HepG2 (cell line): ENCODE measurements at regions not wholly inside any gene's neighbourhood (a gene's known extent, or its start where the extent isn't known, plus 50 kb on each side); places are given as distances from the start of the nearest gene placed in this dataset.

ENCODE experiments used
- ADNP ChIP-seq: sonication (generic); formaldehyde crosslinking; IDR thresholded peaks from 2 replicates; pipeline ENCODE4 v1.4.0; 2020; ENCODE audit warnings: missing genetic modification reagents
- ATF7-NPFF ChIP-seq: sonication (generic); formaldehyde crosslinking; IDR thresholded peaks from 2 replicates; pipeline ENCODE4 v1.8.1; 2023; ENCODE audit warnings: mild to moderate bottlenecking, low read depth, missing genetic modification reagents, moderate library complexity
- ATRX ChIP-seq: sonication (generic); formaldehyde crosslinking; IDR thresholded peaks from 2 replicates; pipeline ENCODE4 v1.4.0; 2020; ENCODE audit warnings: missing genetic modification reagents, borderline replicate concordance
- CBX5 ChIP-seq: sonication (generic); formaldehyde crosslinking; IDR thresholded peaks from 2 replicates; pipeline ENCODE4 v1.4.0; 2020; ENCODE audit warnings: missing genetic modification reagents, borderline replicate concordance
- HNRNPL ChIP-seq: fragments of 200-400 bp; formaldehyde crosslinking; IDR thresholded peaks from 2 replicates; pipeline ENCODE4 v1.6.1; 2017; ENCODE audit warnings: mild to moderate bottlenecking, low read depth, low read length
- KDM2A ChIP-seq: sonication (generic); formaldehyde crosslinking; IDR thresholded peaks from 2 replicates; pipeline ENCODE4 v1.4.0; 2020; ENCODE audit warnings: low read depth, missing genetic modification reagents, borderline replicate concordance
- POLR2G ChIP-seq: fragments of 200-400 bp; formaldehyde crosslinking; IDR thresholded peaks from 2 replicates; pipeline ENCODE4 v1.6.1; 2018; ENCODE audit warnings: mild to moderate bottlenecking, low read depth, low read length, moderate library complexity
- SP4 ChIP-seq: sonication (generic); formaldehyde crosslinking; IDR thresholded peaks from 2 replicates; pipeline ENCODE4 v1.8.1; 2023; ENCODE audit warnings: mild to moderate bottlenecking, missing genetic modification reagents
- ZFY ChIP-seq: sonication (generic); formaldehyde crosslinking; IDR thresholded peaks from 2 replicates; pipeline ENCODE4 v1.4.0; 2020; ENCODE audit warnings: missing genetic modification reagents
- ZNF572 ChIP-seq: sonication (generic); formaldehyde crosslinking; IDR thresholded peaks from 2 replicates; pipeline ENCODE4 v1.5.1; 2020; ENCODE audit warnings: mild to moderate bottlenecking, missing genetic modification reagents
- ZNF616 ChIP-seq: sonication (generic); formaldehyde crosslinking; IDR thresholded peaks from 2 replicates; pipeline ENCODE4 v1.5.0; 2020; ENCODE audit warnings: low read depth, mild to moderate bottlenecking, missing genetic modification reagents
- TF ChIP-seq, protein P1 (sequence below): sonication (generic); formaldehyde crosslinking; IDR thresholded peaks from 2 replicates; pipeline ENCODE4 v1.4.0; 2020; ENCODE audit warnings: missing genetic modification reagents, borderline replicate concordance
- TF ChIP-seq, protein P2 (sequence below): sonication (generic); formaldehyde crosslinking; IDR thresholded peaks from one replicate; pipeline ENCODE4 v1.5.1; 2020; ENCODE audit warnings: mild to moderate bottlenecking, missing genetic modification reagents; ENCODE audit errors: not compliant biosample characterization
- TF ChIP-seq, protein P3 (sequence below): sonication (generic); formaldehyde crosslinking; IDR thresholded peaks from 2 replicates; pipeline ENCODE4 v1.8.0; 2022; ENCODE audit warnings: missing genetic modification reagents, mild to moderate bottlenecking, borderline replicate concordance

DNA sequence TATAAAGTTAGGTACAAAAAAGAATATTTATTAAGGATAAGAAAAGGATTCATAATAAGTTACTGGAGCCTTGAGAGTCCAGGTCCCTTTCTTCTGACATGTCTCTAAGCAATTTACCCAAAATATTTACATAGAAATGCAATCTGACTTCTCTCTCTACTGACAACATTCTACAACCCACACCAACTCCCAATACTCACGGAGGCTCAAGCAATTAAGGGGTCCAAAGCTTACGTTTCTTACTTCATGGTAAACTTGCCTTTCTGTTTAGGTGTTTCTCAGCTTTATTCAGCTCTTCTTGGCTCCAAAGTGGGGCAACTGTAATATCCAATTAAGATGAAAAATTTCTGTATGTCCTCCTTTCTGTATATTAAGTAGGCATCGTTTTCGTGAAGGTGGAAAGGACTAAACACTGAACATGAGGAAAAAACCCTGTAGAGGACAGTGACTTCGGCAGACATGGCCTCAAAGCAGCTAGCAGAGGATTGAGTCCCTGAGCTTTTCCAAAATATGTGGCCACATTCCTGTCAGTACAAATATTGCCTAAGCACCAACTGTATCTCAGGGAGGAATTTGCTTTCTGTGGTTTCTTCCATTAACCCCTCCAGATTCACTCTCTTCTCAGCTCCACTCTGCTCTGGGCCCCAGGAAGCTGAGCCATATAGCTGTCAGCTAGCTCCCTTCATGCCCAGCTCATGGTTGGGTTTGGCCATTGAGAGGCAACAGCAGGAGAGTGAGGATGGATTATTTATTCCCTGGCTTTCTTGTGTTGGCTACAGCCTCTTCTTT, 67.9 kb upstream of the GLS start (continued):
- TF ChIP-seq, protein P1, sequence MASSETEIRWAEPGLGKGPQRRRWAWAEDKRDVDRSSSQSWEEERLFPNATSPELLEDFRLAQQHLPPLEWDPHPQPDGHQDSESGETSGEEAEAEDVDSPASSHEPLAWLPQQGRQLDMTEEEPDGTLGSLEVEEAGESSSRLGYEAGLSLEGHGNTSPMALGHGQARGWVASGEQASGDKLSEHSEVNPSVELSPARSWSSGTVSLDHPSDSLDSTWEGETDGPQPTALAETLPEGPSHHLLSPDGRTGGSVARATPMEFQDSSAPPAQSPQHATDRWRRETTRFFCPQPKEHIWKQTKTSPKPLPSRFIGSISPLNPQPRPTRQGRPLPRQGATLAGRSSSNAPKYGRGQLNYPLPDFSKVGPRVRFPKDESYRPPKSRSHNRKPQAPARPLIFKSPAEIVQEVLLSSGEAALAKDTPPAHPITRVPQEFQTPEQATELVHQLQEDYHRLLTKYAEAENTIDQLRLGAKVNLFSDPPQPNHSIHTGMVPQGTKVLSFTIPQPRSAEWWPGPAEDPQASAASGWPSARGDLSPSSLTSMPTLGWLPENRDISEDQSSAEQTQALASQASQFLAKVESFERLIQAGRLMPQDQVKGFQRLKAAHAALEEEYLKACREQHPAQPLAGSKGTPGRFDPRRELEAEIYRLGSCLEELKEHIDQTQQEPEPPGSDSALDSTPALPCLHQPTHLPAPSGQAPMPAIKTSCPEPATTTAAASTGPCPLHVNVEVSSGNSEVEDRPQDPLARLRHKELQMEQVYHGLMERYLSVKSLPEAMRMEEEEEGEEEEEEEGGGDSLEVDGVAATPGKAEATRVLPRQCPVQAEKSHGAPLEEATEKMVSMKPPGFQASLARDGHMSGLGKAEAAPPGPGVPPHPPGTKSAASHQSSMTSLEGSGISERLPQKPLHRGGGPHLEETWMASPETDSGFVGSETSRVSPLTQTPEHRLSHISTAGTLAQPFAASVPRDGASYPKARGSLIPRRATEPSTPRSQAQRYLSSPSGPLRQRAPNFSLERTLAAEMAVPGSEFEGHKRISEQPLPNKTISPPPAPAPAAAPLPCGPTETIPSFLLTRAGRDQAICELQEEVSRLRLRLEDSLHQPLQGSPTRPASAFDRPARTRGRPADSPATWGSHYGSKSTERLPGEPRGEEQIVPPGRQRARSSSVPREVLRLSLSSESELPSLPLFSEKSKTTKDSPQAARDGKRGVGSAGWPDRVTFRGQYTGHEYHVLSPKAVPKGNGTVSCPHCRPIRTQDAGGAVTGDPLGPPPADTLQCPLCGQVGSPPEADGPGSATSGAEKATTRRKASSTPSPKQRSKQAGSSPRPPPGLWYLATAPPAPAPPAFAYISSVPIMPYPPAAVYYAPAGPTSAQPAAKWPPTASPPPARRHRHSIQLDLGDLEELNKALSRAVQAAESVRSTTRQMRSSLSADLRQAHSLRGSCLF: 0 out of 2 replicates have a peak, but pooled peaks have one; percentile 37
- TF ChIP-seq KDM2A (CRISPR knock-in tag) (peak; percentile 36; the same call in 1 of the 2 replicates), ZNF572 (CRISPR knock-in tag) (no peak), ZNF616 (CRISPR knock-in tag) (no peak), ATF7-NPFF (CRISPR knock-in tag) (no peak), POLR2G (peak; percentile 52; the same call in 1 of the 2 replicates), HNRNPL (no peak), SP4 (CRISPR knock-in tag) (no peak), ADNP (CRISPR knock-in tag) (no peak), CBX5 (0 out of 2 replicates have a peak, but pooled peaks have one; percentile 21), ZFY (peak; percentile 23; the same call in 1 of the 2 replicates), ATRX (CRISPR knock-in tag) (no peak; the same call in 1 of the 2 replicates)
- TF ChIP-seq, protein P2, sequence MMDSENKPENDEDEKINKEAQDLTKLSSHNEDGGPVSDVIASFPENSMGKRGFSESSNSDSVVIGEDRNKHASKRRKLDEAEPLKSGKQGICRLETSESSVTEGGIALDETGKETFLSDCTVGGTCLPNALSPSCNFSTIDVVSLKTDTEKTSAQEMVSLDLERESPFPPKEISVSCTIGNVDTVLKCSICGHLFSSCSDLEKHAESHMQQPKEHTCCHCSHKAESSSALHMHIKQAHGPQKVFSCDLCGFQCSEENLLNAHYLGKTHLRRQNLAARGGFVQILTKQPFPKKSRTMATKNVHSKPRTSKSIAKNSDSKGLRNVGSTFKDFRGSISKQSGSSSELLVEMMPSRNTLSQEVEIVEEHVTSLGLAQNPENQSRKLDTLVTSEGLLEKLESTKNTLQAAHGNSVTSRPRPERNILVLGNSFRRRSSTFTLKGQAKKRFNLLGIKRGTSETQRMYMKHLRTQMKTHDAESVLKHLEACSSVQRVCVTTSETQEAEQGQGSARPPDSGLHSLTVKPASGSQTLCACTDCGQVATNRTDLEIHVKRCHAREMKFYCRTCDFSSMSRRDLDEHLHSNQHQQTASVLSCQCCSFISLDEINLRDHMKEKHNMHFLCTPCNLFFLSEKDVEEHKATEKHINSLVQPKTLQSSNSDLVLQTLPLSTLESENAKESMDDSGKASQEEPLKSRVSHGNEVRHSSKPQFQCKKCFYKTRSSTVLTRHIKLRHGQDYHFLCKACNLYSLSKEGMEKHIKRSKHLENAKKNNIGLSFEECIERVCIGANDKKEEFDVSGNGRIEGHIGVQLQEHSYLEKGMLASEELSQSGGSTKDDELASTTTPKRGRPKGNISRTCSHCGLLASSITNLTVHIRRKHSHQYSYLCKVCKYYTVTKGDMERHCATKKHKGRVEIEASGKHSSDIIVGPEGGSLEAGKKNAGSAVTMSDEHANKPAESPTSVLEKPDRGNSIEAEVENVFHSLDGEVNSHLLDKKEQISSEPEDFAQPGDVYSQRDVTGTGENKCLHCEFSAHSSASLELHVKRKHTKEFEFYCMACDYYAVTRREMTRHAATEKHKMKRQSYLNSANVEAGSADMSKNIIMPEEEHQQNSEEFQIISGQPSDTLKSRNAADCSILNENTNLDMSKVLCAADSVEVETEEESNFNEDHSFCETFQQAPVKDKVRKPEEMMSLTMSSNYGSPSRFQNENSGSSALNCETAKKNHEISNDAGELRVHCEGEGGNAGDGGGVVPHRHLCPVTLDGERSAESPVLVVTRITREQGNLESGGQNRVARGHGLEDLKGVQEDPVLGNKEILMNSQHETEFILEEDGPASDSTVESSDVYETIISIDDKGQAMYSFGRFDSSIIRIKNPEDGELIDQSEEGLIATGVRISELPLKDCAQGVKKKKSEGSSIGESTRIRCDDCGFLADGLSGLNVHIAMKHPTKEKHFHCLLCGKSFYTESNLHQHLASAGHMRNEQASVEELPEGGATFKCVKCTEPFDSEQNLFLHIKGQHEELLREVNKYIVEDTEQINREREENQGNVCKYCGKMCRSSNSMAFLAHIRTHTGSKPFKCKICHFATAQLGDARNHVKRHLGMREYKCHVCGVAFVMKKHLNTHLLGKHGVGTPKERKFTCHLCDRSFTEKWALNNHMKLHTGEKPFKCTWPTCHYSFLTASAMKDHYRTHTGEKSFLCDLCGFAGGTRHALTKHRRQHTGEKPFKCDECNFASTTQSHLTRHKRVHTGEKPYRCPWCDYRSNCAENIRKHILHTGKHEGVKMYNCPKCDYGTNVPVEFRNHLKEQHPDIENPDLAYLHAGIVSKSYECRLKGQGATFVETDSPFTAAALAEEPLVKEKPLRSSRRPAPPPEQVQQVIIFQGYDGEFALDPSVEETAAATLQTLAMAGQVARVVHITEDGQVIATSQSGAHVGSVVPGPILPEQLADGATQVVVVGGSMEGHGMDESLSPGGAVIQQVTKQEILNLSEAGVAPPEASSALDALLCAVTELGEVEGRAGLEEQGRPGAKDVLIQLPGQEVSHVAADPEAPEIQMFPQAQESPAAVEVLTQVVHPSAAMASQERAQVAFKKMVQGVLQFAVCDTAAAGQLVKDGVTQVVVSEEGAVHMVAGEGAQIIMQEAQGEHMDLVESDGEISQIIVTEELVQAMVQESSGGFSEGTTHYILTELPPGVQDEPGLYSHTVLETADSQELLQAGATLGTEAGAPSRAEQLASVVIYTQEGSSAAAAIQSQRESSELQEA (CRISPR knock-in tag): no peak
- TF ChIP-seq, protein P3, sequence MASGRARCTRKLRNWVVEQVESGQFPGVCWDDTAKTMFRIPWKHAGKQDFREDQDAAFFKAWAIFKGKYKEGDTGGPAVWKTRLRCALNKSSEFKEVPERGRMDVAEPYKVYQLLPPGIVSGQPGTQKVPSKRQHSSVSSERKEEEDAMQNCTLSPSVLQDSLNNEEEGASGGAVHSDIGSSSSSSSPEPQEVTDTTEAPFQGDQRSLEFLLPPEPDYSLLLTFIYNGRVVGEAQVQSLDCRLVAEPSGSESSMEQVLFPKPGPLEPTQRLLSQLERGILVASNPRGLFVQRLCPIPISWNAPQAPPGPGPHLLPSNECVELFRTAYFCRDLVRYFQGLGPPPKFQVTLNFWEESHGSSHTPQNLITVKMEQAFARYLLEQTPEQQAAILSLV (CRISPR knock-in tag): no peak
